Loucy (cell line): ENCODE measurements at regions not wholly inside any gene's neighbourhood (a gene's known extent, or its start where the extent isn't known, plus 50 kb on each side); places are given as distances from the start of the nearest gene placed in this dataset.

Experiments used
- H2AFZ ChIP-seq: fragments of 200-600 bp; sonication (generic); 2 replicates; pipeline ENCODE4 v1.6.0; 2016; ENCODE audit warnings: antibody characterized with exemption, mild to moderate bottlenecking, low read length, moderate library complexity
- H3F3A ChIP-seq: fragments of 200-600 bp; 2 replicates; pipeline ENCODE4 v1.6.0; 2016; ENCODE audit warnings: antibody characterized with exemption, low read depth, mild to moderate bottlenecking
- H3K27me3 ChIP-seq: fragments of 200-600 bp; sonication (generic); 2 replicates; pipeline ENCODE4 v1.6.1; 2014; ENCODE audit warnings: low read length, mild to moderate bottlenecking; ENCODE audit not compliant: insufficient read depth, poor library complexity, severe bottlenecking
- H3K36me3 ChIP-seq: fragments of 200-600 bp; sonication (generic); 2 replicates; pipeline ENCODE4 v1.6.1; 2016; ENCODE audit warnings: low read length; ENCODE audit not compliant: insufficient read depth
- H3K4me1 ChIP-seq: fragments of 200-600 bp; sonication (generic); 2 replicates; pipeline ENCODE4 v1.5.1; 2014; ENCODE audit warnings: low read length, mild to moderate bottlenecking; ENCODE audit not compliant: insufficient read depth, poor library complexity, severe bottlenecking
- H3K4me2 ChIP-seq: fragments of 200-600 bp; sonication (generic); 2 replicates; pipeline ENCODE4 v1.6.0; 2014; ENCODE audit warnings: antibody characterized with exemption, low read length, low read depth, mild to moderate bottlenecking; ENCODE audit not compliant: poor library complexity, severe bottlenecking
- H3K4me3 ChIP-seq: fragments of 200-600 bp; sonication (generic); 2 replicates; pipeline ENCODE4 v1.5.1; 2014; ENCODE audit warnings: low read length, mild to moderate bottlenecking, mixed read lengths; ENCODE audit not compliant: poor library complexity, severe bottlenecking
- H3K79me2 ChIP-seq: fragments of 200-600 bp; sonication (generic); 2 replicates; pipeline ENCODE4 v1.6.1; 2014; ENCODE audit warnings: low read length; ENCODE audit not compliant: insufficient read depth
- H3K9ac ChIP-seq: fragments of 200-600 bp; sonication (generic); 2 replicates; pipeline ENCODE4 v1.6.0; 2014; ENCODE audit warnings: mild to moderate bottlenecking, low read depth, low read length, moderate library complexity; ENCODE audit not compliant: poor library complexity, severe bottlenecking
- H3K9me2 ChIP-seq: fragments of 200-600 bp; sonication (generic); replicated peaks from 2 replicates; pipeline ENCODE4 v1.6.1; 2016; ENCODE audit warnings: low read depth, low read length, mixed read lengths
- H3K9me3 ChIP-seq: fragments of 200-600 bp; sonication (generic); 2 replicates; pipeline ENCODE4 v1.6.1; 2014; ENCODE audit warnings: mild to moderate bottlenecking, antibody characterized with exemption, low read length, low read depth; ENCODE audit not compliant: insufficient read depth
- H4K20me1 ChIP-seq: fragments of 200-600 bp; sonication (generic); 2 replicates; pipeline ENCODE4 v1.6.0; 2014; ENCODE audit warnings: antibody characterized with exemption, low read length, mild to moderate bottlenecking; ENCODE audit not compliant: insufficient read depth, poor library complexity, severe bottlenecking
- EZH2phosphoT487 ChIP-seq: fragments of 200-600 bp; IDR thresholded peaks from 2 replicates; pipeline ENCODE4 v1.6.1; 2018; ENCODE audit warnings: antibody characterized with exemption, mild to moderate bottlenecking, moderate library complexity, borderline replicate concordance
- TF ChIP-seq, protein P1 (sequence below): fragments of 200-600 bp; sonication (generic); conservative IDR thresholded peaks from 2 replicates; pipeline ENCODE4 v1.5.1; 2014; ENCODE audit warnings: mild to moderate bottlenecking, antibody characterized with exemption, low read length

DNA sequence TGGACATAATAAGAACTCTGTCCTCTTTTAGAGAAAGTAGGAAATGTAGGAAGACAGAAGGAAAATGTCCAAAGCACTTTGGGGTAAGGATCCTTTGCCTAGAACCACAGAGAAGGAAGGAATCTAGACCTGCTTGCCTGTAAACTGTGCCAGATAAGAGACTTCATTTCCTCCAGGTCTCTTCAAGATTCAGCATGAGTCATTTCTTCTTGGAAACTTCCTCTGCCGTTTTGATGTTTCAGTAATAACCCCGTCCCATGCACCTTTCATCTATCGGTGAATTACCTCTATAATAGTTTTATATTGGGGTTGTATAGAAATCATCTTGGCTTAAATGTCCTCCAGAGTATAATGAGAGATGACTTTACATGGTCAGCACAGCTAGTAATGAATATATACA lies 63.2 kb upstream of the LRATD1 start:
- H3K4me3 ChIP-seq = no peak overlapping the region
- H3K9me3 ChIP-seq = no peaks in the 10 kb centered on the region
- H3K4me2 ChIP-seq = no peak overlapping the region
- no peaks in the 10 kb centered on the region for H3F3A ChIP-seq
- no peaks in the 10 kb centered on the region for H3K9me2 ChIP-seq
- H3K4me1 ChIP-seq = no peaks in the 10 kb centered on the region
- H4K20me1 ChIP-seq = no peaks in the 10 kb centered on the region
- no peak overlapping the region for H2AFZ ChIP-seq
- H3K36me3 ChIP-seq = no peaks in the 10 kb centered on the region
- TF ChIP-seq, protein P1, sequence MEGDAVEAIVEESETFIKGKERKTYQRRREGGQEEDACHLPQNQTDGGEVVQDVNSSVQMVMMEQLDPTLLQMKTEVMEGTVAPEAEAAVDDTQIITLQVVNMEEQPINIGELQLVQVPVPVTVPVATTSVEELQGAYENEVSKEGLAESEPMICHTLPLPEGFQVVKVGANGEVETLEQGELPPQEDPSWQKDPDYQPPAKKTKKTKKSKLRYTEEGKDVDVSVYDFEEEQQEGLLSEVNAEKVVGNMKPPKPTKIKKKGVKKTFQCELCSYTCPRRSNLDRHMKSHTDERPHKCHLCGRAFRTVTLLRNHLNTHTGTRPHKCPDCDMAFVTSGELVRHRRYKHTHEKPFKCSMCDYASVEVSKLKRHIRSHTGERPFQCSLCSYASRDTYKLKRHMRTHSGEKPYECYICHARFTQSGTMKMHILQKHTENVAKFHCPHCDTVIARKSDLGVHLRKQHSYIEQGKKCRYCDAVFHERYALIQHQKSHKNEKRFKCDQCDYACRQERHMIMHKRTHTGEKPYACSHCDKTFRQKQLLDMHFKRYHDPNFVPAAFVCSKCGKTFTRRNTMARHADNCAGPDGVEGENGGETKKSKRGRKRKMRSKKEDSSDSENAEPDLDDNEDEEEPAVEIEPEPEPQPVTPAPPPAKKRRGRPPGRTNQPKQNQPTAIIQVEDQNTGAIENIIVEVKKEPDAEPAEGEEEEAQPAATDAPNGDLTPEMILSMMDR = no peak
- TF ChIP-seq EZH2phosphoT487 = no peak
- no peaks in the 10 kb centered on the region for H3K79me2 ChIP-seq
- H3K27me3 ChIP-seq = no peaks in the 10 kb centered on the region
- no peak overlapping the region for H3K9ac ChIP-seq

- Histone ChIP-seq H3K9me3 (no peaks in the 10 kb centered on the region), H3K4me3 (no peak overlapping the region), H3K4me1 (no peaks in the 10 kb centered on the region), H3K4me2 (no peak overlapping the region), H3K9ac (no peak overlapping the region), H2AFZ (no peak overlapping the region), H3K27me3 (no peaks in the 10 kb centered on the region), H3F3A (no peaks in the 10 kb centered on the region), H3K79me2 (no peaks in the 10 kb centered on the region), H3K36me3 (no peaks in the 10 kb centered on the region), H4K20me1 (no peaks in the 10 kb centered on the region), H3K9me2 (no peaks in the 10 kb centered on the region)
- TF ChIP-seq, protein P1 = no peak
- no peak for TF ChIP-seq EZH2phosphoT487
Measured at GRCh38 chr2:14572633-14573032, 59.9 kb upstream of the LRATD1 start.

DNA sequence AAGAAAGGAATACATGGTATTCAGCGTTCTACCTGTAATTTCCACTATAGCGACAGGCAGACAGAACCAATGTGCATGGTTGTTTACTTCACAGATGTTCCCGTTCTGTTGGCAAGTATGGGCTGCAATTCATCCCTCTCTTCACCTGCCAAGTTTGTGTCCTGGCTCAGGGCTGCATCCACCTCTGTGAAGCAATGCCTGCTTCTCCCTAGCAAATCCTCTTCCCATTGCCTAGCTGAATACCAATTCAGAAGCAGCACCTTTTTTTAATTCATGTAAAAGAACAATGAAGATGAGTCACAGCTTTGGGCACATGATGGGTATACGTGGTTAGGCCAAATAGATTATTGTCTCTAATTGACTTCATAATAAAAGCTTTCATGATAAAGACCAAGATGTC lies 54.7 kb upstream of the LRATD1 start:
- Histone ChIP-seq H3K9me2 (no peaks in the 10 kb centered on the region), H3F3A (no peaks in the 10 kb centered on the region), H3K9ac (no peak overlapping the region), H3K4me3 (no peak overlapping the region), H3K9me3 (no peaks in the 10 kb centered on the region), H3K4me2 (no peak overlapping the region), H3K79me2 (no peaks in the 10 kb centered on the region), H2AFZ (no peak overlapping the region), H3K36me3 (no peaks in the 10 kb centered on the region), H3K27me3 (no peaks in the 10 kb centered on the region), H4K20me1 (no peaks in the 10 kb centered on the region), H3K4me1 (no peaks in the 10 kb centered on the region)
- no peak for TF ChIP-seq EZH2phosphoT487
- TF ChIP-seq, protein P1 = no peak
